Skeletal muscle satellite cell (primary cell): ENCODE measurements at regions not wholly inside any gene's neighbourhood (a gene's known extent, or its start where the extent isn't known, plus 50 kb on each side); places are given as distances from the start of the nearest gene placed in this dataset.

Experiments used
- H3K27me3 ChIP-seq: 2 replicates; pipeline ENCODE4 v1.7.0; 2013; ENCODE audit warnings: low read length; ENCODE audit not compliant: control insufficient read depth, insufficient read depth
- H3K36me3 ChIP-seq: 2 replicates; pipeline ENCODE4 v1.7.0; 2013; ENCODE audit warnings: mild to moderate bottlenecking, control low read depth, low read length; ENCODE audit not compliant: insufficient read depth
- H3K4me1 ChIP-seq: 2 replicates; pipeline ENCODE4 v1.7.0; 2013; ENCODE audit warnings: low read length; ENCODE audit not compliant: control insufficient read depth, insufficient read depth
- H3K4me2 ChIP-seq: 2 replicates; pipeline ENCODE4 v1.7.0; 2013; ENCODE audit warnings: mild to moderate bottlenecking, low read length
- H3K4me3 ChIP-seq: 2 replicates; pipeline ENCODE4 v1.7.0; 2013; ENCODE audit warnings: low read length
- H3K9ac ChIP-seq: 2 replicates; pipeline ENCODE4 v1.7.0; 2013; ENCODE audit warnings: mild to moderate bottlenecking, low read depth, low read length, moderate library complexity
- H3K9me3 ChIP-seq: replicated peaks from 2 replicates; pipeline ENCODE4 v1.7.0; 2013; ENCODE audit warnings: mild to moderate bottlenecking, control low read depth, low read length

GRCh38 chr2:37425408-37425807 lies 81.0 kb downstream of the QPCT start:
- Histone ChIP-seq H3K9me3 (no peaks in the 10 kb centered on the region), H3K4me3 (no peak overlapping the region), H3K4me2 (no peak overlapping the region), H3K9ac (no peak overlapping the region), H3K4me1 (no peaks in the 10 kb centered on the region), H3K27me3 (no peaks in the 10 kb centered on the region), H3K36me3 (no peaks in the 10 kb centered on the region)

- no peak overlapping the region for H3K4me2 ChIP-seq
- no peak overlapping the region for H3K9ac ChIP-seq
- no peaks in the 10 kb centered on the region for H3K4me1 ChIP-seq
- H3K4me3 ChIP-seq: no peak overlapping the region
- no peaks in the 10 kb centered on the region for H3K9me3 ChIP-seq
- no peaks in the 10 kb centered on the region for H3K27me3 ChIP-seq
- H3K36me3 ChIP-seq: no peaks in the 10 kb centered on the region
Measured at GRCh38 chr2:37427241-37427640, 82.8 kb downstream of the QPCT start.

GRCh38 chr2:37436323-37436722 lies 91.9 kb downstream of the QPCT start:
- no peak overlapping the region for H3K9ac ChIP-seq
- H3K4me1 ChIP-seq: no peaks in the 10 kb centered on the region
- H3K4me2 ChIP-seq: no peak overlapping the region
- H3K36me3 ChIP-seq: no peaks in the 10 kb centered on the region
- H3K4me3 ChIP-seq: no peak overlapping the region
- no peaks in the 10 kb centered on the region for H3K27me3 ChIP-seq
- H3K9me3 ChIP-seq: no peaks in the 10 kb centered on the region

- H3K9ac ChIP-seq: no peak overlapping the region
- H3K4me3 ChIP-seq: no peak overlapping the region
- no peaks in the 10 kb centered on the region for H3K9me3 ChIP-seq
- H3K4me1 ChIP-seq: no peaks in the 10 kb centered on the region
- H3K27me3 ChIP-seq: no peaks in the 10 kb centered on the region
- no peak overlapping the region for H3K4me2 ChIP-seq
- no peaks in the 10 kb centered on the region for H3K36me3 ChIP-seq
Measured at GRCh38 chr2:37439131-37439642, 94.8 kb downstream of the QPCT start.

GRCh38 chr2:37441055-37441454 lies 96.6 kb downstream of the QPCT start:
- Histone ChIP-seq H3K36me3 (no peaks in the 10 kb centered on the region), H3K9me3 (no peaks in the 10 kb centered on the region), H3K4me1 (no peaks in the 10 kb centered on the region), H3K4me2 (no peak overlapping the region), H3K4me3 (no peak overlapping the region), H3K9ac (no peak overlapping the region), H3K27me3 (no peaks in the 10 kb centered on the region)

GRCh38 chr2:37443082-37443481 lies 98.7 kb downstream of the QPCT start:
- Histone ChIP-seq H3K36me3 (no peaks in the 10 kb centered on the region), H3K4me1 (no peaks in the 10 kb centered on the region), H3K27me3 (no peaks in the 10 kb centered on the region), H3K4me2 (no peak overlapping the region), H3K9ac (no peak overlapping the region), H3K9me3 (no peaks in the 10 kb centered on the region), H3K4me3 (no peak overlapping the region)

- H3K27me3 ChIP-seq: no peaks in the 10 kb centered on the region
Measured at GRCh38 chr2:37447446-37447845, 103.0 kb downstream of the QPCT start.

GRCh38 chr2:37448342-37449120 lies 104.1 kb downstream of the QPCT start:
- no peaks in the 10 kb centered on the region for H3K36me3 ChIP-seq
- no peak overlapping the region for H3K4me3 ChIP-seq
- H3K4me1 ChIP-seq: peaks cover 3% of the 10 kb centered on the region
- H3K4me2 ChIP-seq: no peak overlapping the region
- no peaks in the 10 kb centered on the region for H3K9me3 ChIP-seq
- no peak overlapping the region for H3K9ac ChIP-seq
- H3K27me3 ChIP-seq: no peaks in the 10 kb centered on the region

More at GRCh38 chr2:37447446-37447845, 103.0 kb downstream of the QPCT start:
- no peaks in the 10 kb centered on the region for H3K36me3 ChIP-seq
- no peaks in the 10 kb centered on the region for H3K9me3 ChIP-seq
- H3K9ac ChIP-seq: no peak overlapping the region
- H3K4me1 ChIP-seq: peaks cover 3% of the 10 kb centered on the region
- no peak overlapping the region for H3K4me2 ChIP-seq
- H3K4me3 ChIP-seq: no peak overlapping the region

- Histone ChIP-seq H3K36me3 (no peaks in the 10 kb centered on the region), H3K4me2 (no peak overlapping the region), H3K9me3 (no peaks in the 10 kb centered on the region), H3K27me3 (no peaks in the 10 kb centered on the region), H3K9ac (no peak overlapping the region), H3K4me3 (no peak overlapping the region), H3K4me1 (peaks cover 3% of the 10 kb centered on the region)
Measured at GRCh38 chr2:37449761-37450296, 105.4 kb downstream of the QPCT start.

GRCh38 chr2:37453027-37453426 lies 108.6 kb downstream of the QPCT start:
- Histone ChIP-seq H3K4me1 (peaks cover 23% of the 10 kb centered on the region), H3K4me3 (no peak overlapping the region), H3K36me3 (no peaks in the 10 kb centered on the region), H3K9me3 (no peaks in the 10 kb centered on the region), H3K27me3 (no peaks in the 10 kb centered on the region), H3K9ac (no peak overlapping the region), H3K4me2 (no peak overlapping the region)

- Histone ChIP-seq H3K9me3 (no peaks in the 10 kb centered on the region), H3K27me3 (no peaks in the 10 kb centered on the region), H3K9ac (no peak overlapping the region), H3K4me3 (no peak overlapping the region), H3K4me1 (peaks cover 39% of the 10 kb centered on the region), H3K4me2 (no peak overlapping the region), H3K36me3 (no peaks in the 10 kb centered on the region)
Measured at GRCh38 chr2:37454851-37455762, 110.7 kb downstream of the QPCT start.
